Islet of Langerhans (tissue), 1 donor: ENCODE measurements at regions not wholly inside any gene's neighbourhood (a gene's known extent, or its start where the extent isn't known, plus 50 kb on each side); places are given as distances from the start of the nearest gene placed in this dataset.
"Not testable (repeated sequence)": the region's sequence is repeated elsewhere in the genome, so short reads cannot be mapped to it uniquely, and the experiment has no call there.

Experiments used
- FAIRE-seq: peaks from one replicate; lab custom pipeline; 2011; peaks lifted over from hg19 to GRCh38; lab: Jason Lieb, UNC

- no peak for FAIRE-seq
Measured at GRCh38 chr4:4666187-4666586, 124.3 kb upstream of the STX18 start.

DNA sequence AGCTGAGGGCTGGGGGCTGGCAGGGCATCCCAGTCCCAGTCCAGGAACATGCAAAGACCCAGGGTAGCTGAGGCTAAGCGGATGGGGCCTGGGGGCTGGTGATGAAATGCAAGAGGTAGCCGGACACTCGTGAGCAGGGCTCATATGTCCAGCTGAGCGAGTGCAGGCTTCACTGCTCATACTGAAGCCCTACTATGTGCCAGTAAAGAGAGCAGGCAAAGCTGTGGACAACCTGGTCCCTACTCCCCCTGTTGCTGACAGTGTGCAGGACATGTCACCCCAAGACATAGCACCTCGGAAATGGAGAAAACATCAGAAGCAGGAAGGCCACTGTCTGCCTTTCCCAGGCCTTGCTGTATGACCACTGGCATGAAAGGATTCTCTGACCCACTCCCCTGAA lies 122.4 kb upstream of the STX18 start:
- no peak for FAIRE-seq

DNA sequence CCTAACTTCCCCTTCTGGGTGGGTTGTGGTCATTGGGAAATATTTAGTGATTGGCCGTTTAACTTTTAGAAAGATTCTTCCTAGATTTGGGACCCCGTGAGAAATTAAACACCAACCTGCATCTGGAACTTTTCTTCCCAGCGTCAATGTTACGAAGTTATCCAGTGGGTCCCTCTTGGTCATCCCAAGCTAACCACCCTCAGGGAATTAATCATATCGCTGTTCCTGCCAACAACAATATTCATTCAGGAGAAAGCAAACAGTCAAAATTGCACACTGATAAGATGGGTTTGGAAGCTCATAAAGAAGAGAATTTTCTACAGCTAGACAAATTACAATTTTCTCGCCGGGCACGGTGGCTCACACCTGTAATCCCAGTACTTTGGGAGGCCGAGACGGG lies 121.2 kb upstream of the STX18 start:
- FAIRE-seq: no peak

- no peak for FAIRE-seq
Measured at GRCh38 chr4:4662230-4662629, 120.4 kb upstream of the STX18 start.

DNA sequence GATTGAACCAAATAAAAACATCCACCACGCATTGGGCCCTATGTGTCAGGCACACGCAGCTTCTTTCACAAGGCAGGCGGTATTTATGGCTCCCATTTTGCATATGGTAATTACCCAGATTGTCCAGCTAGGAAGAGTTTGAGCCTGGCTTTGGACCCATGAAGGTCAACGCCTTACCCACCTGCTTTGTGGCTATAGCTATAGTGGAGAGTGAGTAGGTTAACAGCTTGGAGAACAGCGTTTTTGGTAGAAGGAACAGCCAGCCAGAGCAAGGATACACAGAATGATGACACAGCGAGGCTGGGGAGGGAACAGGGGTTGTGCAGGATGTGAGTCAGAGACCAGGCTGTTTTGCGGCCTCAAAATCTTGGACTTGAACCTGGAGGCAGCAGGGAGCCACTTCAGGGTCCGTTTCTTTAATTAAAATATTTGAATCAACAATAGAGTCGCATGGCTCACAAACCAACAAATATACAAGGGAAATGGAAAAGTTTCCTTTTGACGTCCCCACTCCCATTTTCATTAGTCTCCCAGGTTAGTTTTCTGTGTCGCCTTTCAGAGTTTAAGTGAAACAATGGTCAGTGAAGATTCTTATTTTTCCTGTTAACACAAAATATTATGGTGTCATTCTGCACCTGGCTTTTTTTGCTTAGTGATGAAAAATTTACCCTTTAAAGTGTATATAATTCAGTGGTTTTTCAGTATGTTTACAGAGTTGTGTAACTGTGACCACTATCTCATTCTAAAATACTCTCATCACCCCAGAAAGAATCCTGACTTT lies 118.2 kb upstream of the STX18 start:
- FAIRE-seq: no peak

GRCh38 chr4:4658052-4658451 lies 116.2 kb upstream of the STX18 start:
- no peak for FAIRE-seq

DNA sequence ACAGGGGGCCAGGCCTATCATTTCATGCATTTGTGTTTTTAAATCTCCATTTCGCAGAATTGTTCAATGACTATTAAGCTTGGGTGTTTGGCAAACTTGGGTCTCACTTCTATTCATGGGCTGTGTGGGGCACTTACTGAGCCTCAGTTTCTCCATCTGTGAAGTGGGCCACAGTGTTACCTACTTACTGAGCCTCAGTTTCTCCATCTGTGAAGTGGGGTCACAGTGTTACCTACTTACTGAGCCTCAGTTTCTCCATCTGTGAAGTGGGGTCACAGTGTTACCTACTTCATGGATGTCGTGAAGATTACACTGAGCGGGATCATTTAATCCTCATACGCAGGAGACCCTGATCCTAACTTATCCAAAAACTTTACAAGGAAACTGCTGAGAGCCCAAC lies 115.1 kb upstream of the STX18 start:
- no peak for FAIRE-seq

DNA sequence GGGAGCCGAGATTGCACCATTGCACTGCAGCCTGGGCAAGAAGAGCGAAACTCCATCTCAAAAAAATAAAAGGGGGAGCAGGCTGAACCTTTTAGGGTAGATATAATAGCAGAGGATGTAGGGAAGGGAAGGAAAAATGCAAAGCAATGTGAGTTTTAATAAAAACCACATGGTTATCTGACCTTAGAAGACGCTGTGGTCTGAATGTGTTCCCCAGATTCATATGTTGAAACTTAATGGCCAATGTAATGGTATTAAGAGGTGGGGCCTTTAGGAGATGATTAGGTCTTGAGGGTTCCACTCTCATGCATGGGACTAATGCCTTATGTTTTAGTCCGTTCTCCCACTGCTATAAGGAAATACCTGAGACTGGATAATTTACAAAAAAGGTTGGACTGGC lies 114.1 kb upstream of the STX18 start:
- no peak for FAIRE-seq

GRCh38 chr4:4655011-4655410 lies 113.2 kb upstream of the STX18 start:
- FAIRE-seq: no peak

- FAIRE-seq: no peak
Measured at GRCh38 chr4:4651811-4652755, 110.2 kb upstream of the STX18 start.

- FAIRE-seq: no peak
Measured at GRCh38 chr4:4647041-4647440, 105.2 kb upstream of the STX18 start.

- no peak for FAIRE-seq
Measured at GRCh38 chr4:4645743-4646142, 103.9 kb upstream of the STX18 start.

GRCh38 chr4:4644277-4644676 lies 102.4 kb upstream of the STX18 start:
- not testable (repeated sequence) for FAIRE-seq

- not testable (repeated sequence) for FAIRE-seq
Measured at GRCh38 chr4:4643743-4644142, 101.9 kb upstream of the STX18 start.

DNA sequence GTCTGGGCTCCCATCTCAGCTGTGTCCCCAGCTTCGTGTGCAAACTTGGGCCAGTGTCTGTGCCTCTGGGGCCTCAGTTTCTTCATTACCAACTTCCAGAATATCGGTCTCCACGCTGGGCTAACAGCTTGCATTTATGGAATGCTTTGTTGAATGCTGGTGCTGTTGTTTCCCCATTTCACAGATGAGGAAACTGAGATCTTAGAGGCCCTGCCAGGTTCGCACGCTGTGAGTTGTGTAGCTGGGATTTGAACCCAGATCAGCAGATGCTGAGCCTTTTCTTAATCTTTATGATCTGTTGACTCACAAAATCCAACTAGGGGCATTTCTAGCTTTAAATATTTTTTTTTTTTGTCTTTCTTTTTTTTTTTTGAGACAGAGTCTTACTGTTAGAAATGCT lies 101.5 kb upstream of the STX18 start:
- no peak for FAIRE-seq

GRCh38 chr4:4642496-4643000 lies 100.7 kb upstream of the STX18 start:
- FAIRE-seq: no peak

DNA sequence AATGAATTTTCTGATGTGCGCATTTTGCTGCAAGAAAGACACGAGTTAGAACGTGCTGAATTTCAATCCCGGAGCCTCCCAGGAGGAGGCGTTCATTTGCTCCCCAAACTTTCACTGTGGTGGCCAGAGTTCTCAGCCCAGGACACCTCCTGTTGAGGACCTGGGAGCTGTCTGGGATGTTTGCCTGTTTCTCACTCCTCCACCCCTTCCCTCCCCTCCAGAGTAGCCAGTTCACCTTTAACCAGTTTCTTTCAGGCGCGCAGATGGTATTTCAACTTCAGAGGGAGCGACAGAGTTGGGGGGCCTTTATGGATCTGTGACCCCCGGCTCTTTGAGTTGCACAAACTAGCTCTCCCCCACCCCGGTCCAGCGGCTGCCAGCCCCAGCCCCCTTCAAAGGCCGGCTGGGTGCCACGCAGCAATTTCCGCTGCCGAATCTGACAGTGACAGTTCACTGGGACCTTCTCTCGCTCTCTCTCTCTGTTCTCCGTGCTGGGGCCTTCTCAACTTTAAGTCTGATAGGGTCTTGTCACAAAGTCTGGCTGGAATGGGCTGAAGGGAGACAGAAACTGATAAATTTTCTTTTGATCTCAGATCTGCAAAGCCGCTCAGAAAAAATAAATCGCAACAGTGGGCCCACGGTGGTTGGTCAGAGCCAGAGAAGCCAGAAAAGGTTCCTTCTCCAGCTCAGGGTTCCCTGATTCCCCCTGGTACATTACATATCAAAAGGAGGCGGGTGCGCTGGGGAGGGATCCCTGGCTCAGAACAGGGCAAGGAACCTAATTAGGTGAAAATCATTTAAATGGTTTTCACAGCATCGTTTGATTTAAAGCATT lies 100.0 kb upstream of the STX18 start:
- no peak for FAIRE-seq

GRCh38 chr4:4641254-4641653 lies 99.4 kb upstream of the STX18 start:
- FAIRE-seq: no peak

DNA sequence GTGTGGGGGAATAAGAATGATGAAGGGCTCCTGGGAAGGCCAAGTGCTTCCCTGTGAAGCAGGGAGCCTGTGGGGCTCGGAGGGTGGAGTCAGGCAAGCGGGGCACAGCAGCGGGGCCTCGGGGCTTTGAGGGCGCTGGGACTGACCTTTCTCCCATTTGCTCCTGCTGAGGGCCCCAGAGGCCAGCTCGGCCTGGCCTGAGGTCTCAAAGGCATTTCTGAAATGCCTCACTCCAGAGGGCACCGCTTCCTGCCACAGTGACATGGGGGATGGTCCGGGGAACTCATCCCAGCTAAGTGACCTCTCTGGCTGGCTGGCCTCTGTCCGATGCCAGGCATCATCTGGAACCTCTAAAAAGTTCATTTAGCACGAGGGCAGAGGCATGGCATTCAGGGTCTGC lies 98.8 kb upstream of the STX18 start:
- FAIRE-seq: no peak

- no peak for FAIRE-seq
Measured at GRCh38 chr4:4639370-4639769, 97.5 kb upstream of the STX18 start.

GRCh38 chr4:4637710-4638109 lies 95.9 kb upstream of the STX18 start:
- FAIRE-seq: no peak

DNA sequence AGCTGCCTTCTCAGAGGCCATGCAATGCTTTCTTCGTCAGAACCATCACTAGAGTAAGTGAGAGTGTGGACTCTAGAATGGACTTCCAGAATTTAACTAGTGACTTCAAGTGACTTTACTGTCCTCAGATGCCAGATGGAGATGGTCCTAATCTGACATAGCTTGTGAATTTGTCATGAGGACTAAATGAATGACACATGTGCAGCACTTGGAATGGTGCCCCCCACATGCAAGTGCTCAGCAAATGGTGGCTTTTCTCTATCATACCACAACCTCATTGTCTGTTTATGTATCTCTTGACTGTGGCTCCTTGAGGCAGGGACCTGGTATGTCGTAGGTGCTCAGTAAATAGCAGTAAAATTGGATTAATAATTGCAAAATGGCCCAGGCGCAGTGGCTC lies 91.6 kb upstream of the STX18 start:
- FAIRE-seq: no peak
